OCI-M2 (cell line): ENCODE measurements at regions not wholly inside any gene's neighbourhood (a gene's known extent, or its start where the extent isn't known, plus 50 kb on each side); places are given as distances from the start of the nearest gene placed in this dataset.
"Not testable (repeated sequence)": the region's sequence is repeated elsewhere in the genome, so short reads cannot be mapped to it uniquely, and the experiment has no call there.

ENCODE experiments used
- DNase-seq: peaks from one replicate; lab custom pipeline; 2025; ENCODE audit not compliant: unreplicated experiment; lab: John Stamatoyannopoulos, UW

GRCh38 chr4:106603471-106603870 is 234.9 kb upstream of the GIMD1 start:
- no peak for DNase-seq

- no peak for DNase-seq
These were observed 234.1 kb upstream of the GIMD1 start for GRCh38 chr4:106602711-106603110.

GRCh38 chr4:106601519-106601918 is 232.9 kb upstream of the GIMD1 start:
- DNase-seq = no peak

GRCh38 chr4:106595906-106596305 is 227.3 kb upstream of the GIMD1 start:
- no peak for DNase-seq

GRCh38 chr4:106594291-106594952 is 225.8 kb upstream of the GIMD1 start:
- DNase-seq = no peak

- DNase-seq = no peak
These were observed 220.3 kb upstream of the GIMD1 start for GRCh38 chr4:106588891-106589290.

GRCh38 chr4:106587558-106587957 is 219.0 kb upstream of the GIMD1 start:
- no peak for DNase-seq

GRCh38 chr4:106585915-106586349 is 217.4 kb upstream of the GIMD1 start:
- DNase-seq = no peak

- DNase-seq = no peak
These were observed 215.9 kb upstream of the GIMD1 start for GRCh38 chr4:106584337-106584989.

GRCh38 chr4:106583567-106583966 is 215.0 kb upstream of the GIMD1 start:
- no peak for DNase-seq

- DNase-seq = no peak
These were observed 214.5 kb upstream of the GIMD1 start for GRCh38 chr4:106583108-106583507.

- DNase-seq = no peak
These were observed 213.5 kb upstream of the GIMD1 start for GRCh38 chr4:106582103-106582502.

- DNase-seq = no peak
These were observed 210.7 kb upstream of the GIMD1 start for GRCh38 chr4:106579236-106579635.

- no peak for DNase-seq
These were observed 200.8 kb upstream of the GIMD1 start for GRCh38 chr4:106569146-106570031.

GRCh38 chr4:106565727-106566126 is 197.1 kb upstream of the GIMD1 start:
- no peak for DNase-seq

- DNase-seq = not testable (repeated sequence)
These were observed 195.1 kb upstream of the GIMD1 start for GRCh38 chr4:106563637-106564036.

GRCh38 chr4:106551724-106552123 is 183.1 kb upstream of the GIMD1 start:
- DNase-seq = no peak

- DNase-seq = no peak
These were observed 180.0 kb upstream of the GIMD1 start for GRCh38 chr4:106548446-106549044.

- DNase-seq = no peak
These were observed 177.8 kb upstream of the GIMD1 start for GRCh38 chr4:106546370-106546769.

- DNase-seq = not testable (repeated sequence)
These were observed 174.0 kb upstream of the GIMD1 start for GRCh38 chr4:106542609-106543008.

GRCh38 chr4:106541253-106541652 is 172.7 kb upstream of the GIMD1 start:
- DNase-seq = no peak
